ENCODE measurements at regions not wholly inside any gene's neighbourhood (a gene's known extent, or its start where the extent isn't known, plus 50 kb on each side); places are given as distances from the start of the nearest gene placed in this dataset.

- TF ChIP-seq POLR2A (IDR thresholded peaks at IDR 0.05) (no peak), CTCF (IDR thresholded peaks at IDR 0.05) (no peak)
Measured at GRCh38 chr2:56015711-56016115, 92.1 kb upstream of the EFEMP1 start.

Measured in adrenal gland (tissue), 5 donors.